HG02885 (cell line): ENCODE measurements at regions not wholly inside any gene's neighbourhood (a gene's known extent, or its start where the extent isn't known, plus 50 kb on each side); places are given as distances from the start of the nearest gene placed in this dataset.

Experiments used
- ATAC-seq: cut with Tn5 transposase; IDR thresholded peaks from one replicate; pipeline ENCODE4 v1.9.1; 2021; ENCODE audit warnings: mild to moderate bottlenecking; ENCODE audit not compliant: unreplicated experiment, poor library complexity

GRCh38 chr1:96991261-96991660 lies 269.7 kb downstream of the PTBP2 start:
- ATAC-seq, result no peak

DNA sequence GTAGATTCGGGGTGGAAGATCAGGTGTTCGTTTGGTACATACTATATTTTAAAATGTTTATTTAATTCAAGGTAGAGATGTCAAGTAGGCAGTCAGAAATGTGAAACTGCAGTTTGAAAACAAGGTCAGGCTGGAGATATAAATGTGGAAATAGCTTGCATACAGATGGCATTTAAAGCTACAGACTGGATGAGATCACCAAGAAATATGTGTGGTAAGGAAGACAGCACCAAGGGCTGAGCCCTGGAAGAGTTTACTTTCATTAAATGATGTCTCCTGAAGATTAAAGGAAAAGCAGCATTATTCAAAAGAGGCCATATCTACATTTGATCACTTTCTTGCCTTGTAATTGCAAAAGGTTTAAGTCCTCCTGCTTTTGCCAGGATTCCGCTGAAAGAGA lies 271.3 kb downstream of the PTBP2 start:
- ATAC-seq, result no peak

DNA sequence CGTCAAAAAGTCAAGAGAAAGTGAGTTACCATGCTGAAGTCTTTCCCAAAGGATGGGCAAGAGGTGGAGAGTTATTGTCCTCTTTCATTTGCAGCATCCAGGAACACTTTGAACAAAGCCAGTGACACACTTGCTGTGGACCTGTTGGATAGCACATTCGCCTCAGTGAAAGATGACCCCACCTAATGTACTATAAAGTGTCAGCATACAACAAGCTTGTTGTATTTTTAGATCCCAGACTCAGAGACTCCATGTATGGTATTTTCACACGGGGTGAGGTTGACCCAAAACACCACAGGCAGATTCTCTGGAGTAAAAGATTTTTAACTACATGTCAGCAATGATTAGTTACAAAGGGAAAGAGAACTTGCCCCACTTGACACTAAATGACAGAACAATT lies 273.8 kb downstream of the PTBP2 start:
- ATAC-seq, result no peak

DNA sequence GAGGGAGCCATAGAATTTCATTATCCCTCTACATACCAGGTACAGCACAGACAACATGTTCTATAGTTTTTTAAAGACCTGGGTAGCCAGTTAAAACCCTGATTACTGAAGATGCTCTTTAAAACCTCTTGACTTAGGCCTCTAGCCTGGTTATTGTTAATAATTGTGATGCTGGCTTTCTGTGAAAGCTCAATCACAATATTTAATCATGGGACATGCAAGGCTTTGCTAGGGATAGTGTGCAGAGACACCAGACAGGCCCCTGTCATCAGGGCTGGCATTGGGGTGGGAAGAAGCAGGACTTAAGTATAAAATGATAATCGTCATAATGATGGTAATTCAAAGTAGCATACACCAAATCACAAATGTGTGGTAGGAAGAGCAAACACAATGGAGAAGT lies 274.4 kb downstream of the PTBP2 start:
- no peak for ATAC-seq

DNA sequence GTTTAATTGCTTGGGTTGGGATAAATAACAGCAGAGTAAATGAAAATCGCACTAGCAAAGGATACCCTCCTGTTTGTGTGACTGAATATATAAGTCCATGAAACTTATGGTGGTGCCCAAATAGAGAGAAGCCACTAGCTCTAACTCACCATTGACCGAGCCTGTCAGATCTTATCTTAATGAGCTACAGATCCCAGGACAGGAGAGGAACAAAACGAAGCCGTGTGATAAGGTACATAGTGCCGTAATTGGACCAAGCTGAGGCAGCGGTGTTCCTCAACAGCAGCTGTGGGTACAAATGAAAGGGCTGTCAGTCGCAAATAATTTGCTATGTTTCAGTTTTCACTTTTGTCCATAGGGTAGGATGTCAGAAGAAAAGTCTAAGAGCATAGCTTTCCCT lies 276.1 kb downstream of the PTBP2 start:
- no peak for ATAC-seq

GRCh38 chr1:96998466-96998865 lies 276.9 kb downstream of the PTBP2 start:
- ATAC-seq, result no peak

DNA sequence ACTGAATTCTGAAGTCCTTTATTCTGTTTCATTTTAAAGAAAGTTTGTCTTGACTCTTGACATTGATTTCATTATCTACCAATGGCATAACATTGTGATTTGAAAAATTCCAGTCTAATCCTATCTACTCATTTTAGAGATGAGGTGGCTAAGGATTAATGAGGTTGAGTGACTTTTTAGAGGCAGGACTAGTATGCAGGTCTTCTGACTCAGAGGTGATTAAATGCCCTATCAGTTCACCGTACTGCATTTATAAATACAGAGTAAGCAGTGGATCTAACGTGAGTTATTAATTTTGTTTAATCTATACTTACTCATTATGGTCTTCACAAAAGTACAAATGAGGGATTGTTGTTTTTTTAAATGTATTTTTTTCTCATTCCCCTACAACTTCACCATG lies 277.6 kb downstream of the PTBP2 start:
- no peak for ATAC-seq

GRCh38 chr1:97004054-97004453 lies 282.5 kb downstream of the PTBP2 start:
- no peak for ATAC-seq

- no peak for ATAC-seq
Observed at GRCh38 chr1:97004743-97005142, 283.2 kb downstream of the PTBP2 start.

GRCh38 chr1:97006044-97006661 lies 284.6 kb downstream of the PTBP2 start:
- no peak for ATAC-seq

DNA sequence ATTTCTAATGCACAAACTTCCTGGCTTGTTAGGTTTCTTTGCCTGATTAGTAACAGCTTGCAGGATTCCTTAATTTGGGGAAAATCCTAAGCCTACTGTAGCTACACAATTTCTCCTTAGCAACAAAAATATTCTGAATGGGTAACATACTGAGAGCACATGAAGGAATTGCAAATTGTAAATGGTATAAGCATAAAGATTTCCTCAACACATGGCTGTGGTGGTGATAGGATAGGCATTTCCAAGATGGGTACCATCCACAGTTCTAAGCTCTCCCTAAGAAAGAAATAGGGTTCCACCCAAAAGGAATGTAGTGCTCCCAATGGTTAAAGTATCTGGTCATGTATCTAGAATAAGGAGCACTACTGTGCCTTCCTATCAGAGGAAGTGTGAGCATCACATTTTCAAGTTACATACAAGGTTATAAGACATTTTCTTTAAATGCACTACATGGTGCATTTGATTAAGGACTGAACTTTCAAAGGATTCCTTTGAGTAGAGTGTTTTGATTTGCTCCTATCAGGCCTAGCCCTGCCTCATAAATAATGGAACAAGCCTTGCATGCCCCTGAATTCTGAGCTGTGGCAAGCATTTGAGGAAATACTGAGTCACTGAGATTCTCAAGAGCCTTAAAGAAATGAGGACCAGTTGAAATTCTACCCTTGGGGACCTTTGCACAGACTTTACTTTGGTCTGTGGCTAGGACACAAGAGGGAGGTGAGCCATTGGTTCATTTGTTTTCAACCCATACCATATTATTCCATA lies 286.4 kb downstream of the PTBP2 start:
- ATAC-seq, result no peak

DNA sequence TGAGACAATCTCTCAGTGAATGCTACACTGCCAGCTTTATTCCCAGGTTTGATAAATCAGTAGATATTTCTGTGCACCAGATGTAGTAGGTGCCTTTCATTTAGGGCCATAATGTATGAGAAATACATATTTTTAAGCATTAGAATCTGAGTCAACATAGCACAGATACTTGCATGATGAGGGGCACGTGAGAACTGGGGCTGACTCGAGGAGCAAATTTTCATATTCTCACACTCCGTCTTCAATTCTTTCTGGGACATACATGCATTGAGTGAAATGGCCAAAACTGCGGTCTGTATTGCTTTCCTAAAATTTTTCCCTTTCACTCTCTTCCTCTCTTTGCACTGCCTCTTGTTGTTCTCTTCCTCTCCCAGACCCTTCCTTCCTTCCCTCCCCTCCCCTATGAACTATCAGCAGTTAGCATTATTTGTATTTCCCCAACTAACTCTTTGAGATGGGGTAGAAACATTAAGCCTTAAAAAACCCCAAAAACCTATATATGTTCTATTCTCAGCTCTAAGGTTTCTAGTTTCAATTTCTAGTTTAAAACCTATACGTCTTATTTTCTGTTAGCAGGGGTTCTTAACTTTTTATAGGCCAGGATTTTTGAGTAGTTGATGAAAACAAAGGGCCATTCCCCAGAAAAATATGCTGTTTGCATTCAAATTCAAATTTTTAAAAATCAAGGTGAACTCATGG lies 289.1 kb downstream of the PTBP2 start:
- no peak for ATAC-seq

DNA sequence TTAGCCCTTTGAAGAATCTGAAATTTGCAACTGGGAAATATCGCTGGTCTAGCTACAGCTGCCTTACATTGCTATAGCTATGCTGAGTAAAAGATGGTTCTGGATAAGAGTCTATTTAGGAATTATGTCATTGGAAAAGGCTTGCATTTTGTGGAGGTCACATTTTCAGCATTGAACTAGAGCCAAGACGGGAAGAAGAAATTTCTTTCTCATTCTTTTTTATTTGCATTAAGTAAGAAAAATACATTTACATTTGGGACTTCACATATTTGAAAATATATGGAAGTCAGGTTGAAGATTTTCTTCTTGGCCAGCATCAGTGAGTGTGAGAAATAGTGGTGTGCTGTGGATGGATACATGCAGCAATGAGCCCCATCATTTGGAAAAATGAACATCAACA lies 291.6 kb downstream of the PTBP2 start:
- ATAC-seq, result no peak

GRCh38 chr1:97013941-97014340 lies 292.4 kb downstream of the PTBP2 start:
- ATAC-seq, result no peak

- no peak for ATAC-seq
Observed at GRCh38 chr1:97014426-97014825, 292.8 kb downstream of the PTBP2 start.

GRCh38 chr1:97017895-97018294 lies 296.3 kb downstream of the PTBP2 start:
- ATAC-seq, result no peak
